IMR-90 (cell line): ENCODE measurements at regions not wholly inside any gene's neighbourhood (a gene's known extent, or its start where the extent isn't known, plus 50 kb on each side); places are given as distances from the start of the nearest gene placed in this dataset.

Source experiments
- ATAC-seq: fragments of 200-7000 bp; cut with Tn5 transposase; 2 replicates; pipeline ENCODE4 v1.9.1; 2020; ENCODE audit warnings: low read depth, mild to moderate bottlenecking, moderate library complexity
- BruUV-seq: library from RNA; stranded (reverse); fragments of 400-500 nt; replicated peaks from 2 replicates; lab custom pipeline; 2021; lab: Mats Ljungman, UMichigan
- CTCF ChIA-PET: fragments of 300-600 bp; formaldehyde crosslinking; extraction: SDS; loops from one replicate; lab custom pipeline; 2021; ENCODE audit warnings: antibody characterized with exemption; lab: Yijun Ruan, JAX
- POLR2A ChIA-PET: fragments of 300-600 bp; sonication (Branson Sonifier 250); formaldehyde crosslinking; loops from one replicate; lab custom pipeline; 2022; ENCODE audit warnings: antibody characterized with exemption; ENCODE audit not compliant: unreplicated experiment; lab: Charles Lee
- DNase-seq: peaks from one replicate; pipeline ENCODE4 v3.0.0; 2013
- H2AFZ ChIP-seq: replicated peaks from 2 replicates; pipeline ENCODE3; 2013; ENCODE audit warnings: low read length, mild to moderate bottlenecking; ENCODE audit not compliant: poor library complexity
- H2AK5ac ChIP-seq: 2 replicates; pipeline ENCODE4 v1.6.1; 2013; ENCODE audit warnings: low read depth, low read length, inconsistent platforms
- H2AK9ac ChIP-seq: replicated peaks from 2 replicates; pipeline ENCODE3; 2013; ENCODE audit warnings: mild to moderate bottlenecking, low read depth, low read length, moderate library complexity; ENCODE audit not compliant: poor library complexity
- H2BK120ac ChIP-seq: 2 replicates; pipeline ENCODE4 v1.6.1; 2013; ENCODE audit warnings: low read depth, low read length, inconsistent platforms
- H2BK15ac ChIP-seq: 3 replicates; pipeline ENCODE4 v1.6.1; 2013; ENCODE audit warnings: low read depth, low read length, inconsistent platforms
- H2BK20ac ChIP-seq: 2 replicates; pipeline ENCODE4 v1.6.1; 2013; ENCODE audit warnings: low read depth, mild to moderate bottlenecking, inconsistent platforms, low read length, moderate library complexity
- H2BK5ac ChIP-seq: 2 replicates; pipeline ENCODE4 v1.6.1; 2013; ENCODE audit warnings: mild to moderate bottlenecking, low read depth, low read length, inconsistent platforms; ENCODE audit not compliant: poor library complexity, severe bottlenecking
- H3K14ac ChIP-seq: replicated peaks from 2 replicates; pipeline ENCODE4 v1.6.1; 2013; ENCODE audit warnings: low read depth, low read length, inconsistent platforms
- H3K18ac ChIP-seq: 2 replicates; pipeline ENCODE4 v1.6.1; 2013; ENCODE audit warnings: low read depth, low read length, control low read depth
- H3K23ac ChIP-seq: 2 replicates; pipeline ENCODE4 v1.6.1; 2013; ENCODE audit warnings: low read depth, low read length, inconsistent platforms
- H3K27ac ChIP-seq: 2 replicates; pipeline ENCODE4 v1.5.1; 2013; ENCODE audit warnings: mild to moderate bottlenecking, control low read depth, low read length; ENCODE audit not compliant: insufficient read depth
- H3K27me3 ChIP-seq: 2 replicates; pipeline ENCODE4 v1.6.1; 2013; ENCODE audit warnings: low read length; ENCODE audit not compliant: control insufficient read depth, insufficient read depth
- H3K36me3 ChIP-seq: 2 replicates; pipeline ENCODE4 v1.6.1; 2013; ENCODE audit warnings: low read length, mixed read lengths; ENCODE audit not compliant: control insufficient read depth, insufficient read depth
- H3K4ac ChIP-seq: 2 replicates; pipeline ENCODE4 v1.6.1; 2013; ENCODE audit warnings: low read depth, low read length, inconsistent platforms
- H3K4me1 ChIP-seq: 2 replicates; pipeline ENCODE4 v1.6.1; 2013; ENCODE audit warnings: low read length, mixed read lengths; ENCODE audit not compliant: control insufficient read depth, insufficient read depth
- H3K4me2 ChIP-seq: 2 replicates; pipeline ENCODE4 v1.6.1; 2013; ENCODE audit warnings: low read depth, mild to moderate bottlenecking, control low read depth, low read length, moderate library complexity
- H3K4me3 ChIP-seq: 2 replicates; pipeline ENCODE4 v1.5.1; 2013; ENCODE audit warnings: low read depth, mild to moderate bottlenecking, control low read depth, low read length, moderate library complexity; ENCODE audit not compliant: insufficient read depth
- H3K56ac ChIP-seq: 2 replicates; pipeline ENCODE4 v1.6.1; 2013; ENCODE audit warnings: low read length, inconsistent platforms; ENCODE audit not compliant: insufficient read depth; ENCODE audit errors: extremely low read depth
- H3K79me1 ChIP-seq, 2 experiments: 2 replicates each; pipeline ENCODE4 v1.6.1; 2013; ENCODE audit warnings: low read length in 2 of 2, inconsistent platforms in 1 of 2, low read depth in 1 of 2
- H3K9ac ChIP-seq: 2 replicates; pipeline ENCODE4 v1.6.1; 2013; ENCODE audit warnings: low read depth, low read length, control low read depth
- H3K9me1 ChIP-seq: 2 replicates; pipeline ENCODE4 v1.6.1; 2013; ENCODE audit warnings: low read length, inconsistent platforms; ENCODE audit not compliant: insufficient read depth
- H3K9me3 ChIP-seq: 2 replicates; pipeline ENCODE4 v1.6.1; 2013; ENCODE audit warnings: low read length; ENCODE audit not compliant: control insufficient read depth, insufficient read depth
- H4K20me1 ChIP-seq: 2 replicates; pipeline ENCODE4 v1.6.1; 2013; ENCODE audit warnings: low read length, inconsistent platforms; ENCODE audit not compliant: insufficient read depth
- H4K5ac ChIP-seq: 2 replicates; pipeline ENCODE4 v1.6.1; 2013; ENCODE audit warnings: mild to moderate bottlenecking, low read depth, low read length, control low read depth
- H4K8ac ChIP-seq, 2 experiments: 2 replicates each; pipeline ENCODE4 v1.6.1; 2013; ENCODE audit warnings: low read depth in 2 of 2, low read length in 2 of 2, control low read depth in 1 of 2, inconsistent platforms in 1 of 2
- H4K91ac ChIP-seq: 2 replicates; pipeline ENCODE4 v1.6.1; 2013; ENCODE audit warnings: low read depth, low read length, inconsistent platforms; ENCODE audit not compliant: insufficient read depth
- BHLHE40 ChIP-seq: fragments of 150-350 bp; IDR thresholded peaks from 2 replicates; pipeline ENCODE4 v1.6.1; 2016; ENCODE audit warnings: mild to moderate bottlenecking, low read depth, low read length
- CEBPB ChIP-seq: IDR thresholded peaks from 2 replicates; pipeline ENCODE4 v1.6.1; 2012; ENCODE audit warnings: low read depth, low read length, improper control_type of control experiment
- CHD1 ChIP-seq: IDR thresholded peaks from 2 replicates; pipeline ENCODE4 v1.6.1; 2012; ENCODE audit warnings: low read depth, low read length, improper control_type of control experiment
- FOS ChIP-seq: fragments of 150-350 bp; IDR thresholded peaks from 2 replicates; pipeline ENCODE4 v1.6.1; 2016; ENCODE audit warnings: low read depth, low read length
- MAFK ChIP-seq: IDR thresholded peaks from 2 replicates; pipeline ENCODE4 v1.6.1; 2012; ENCODE audit warnings: low read depth, low read length, improper control_type of control experiment
- MAZ ChIP-seq: IDR thresholded peaks from 2 replicates; pipeline ENCODE4 v1.6.1; 2012; ENCODE audit warnings: low read depth, mild to moderate bottlenecking, low read length, improper control_type of control experiment, moderate library complexity, borderline replicate concordance
- MXI1 ChIP-seq: IDR thresholded peaks from 2 replicates; pipeline ENCODE4 v1.6.1; 2012; ENCODE audit warnings: low read depth, mild to moderate bottlenecking, low read length, moderate library complexity, borderline replicate concordance
- NFE2L2 ChIP-seq: fragments of 150-350 bp; IDR thresholded peaks from 2 replicates; pipeline ENCODE4 v1.6.1; 2016; ENCODE audit warnings: low read depth, mild to moderate bottlenecking, low read length
- POLR2A ChIP-seq: IDR thresholded peaks from 2 replicates; pipeline ENCODE4 v1.6.1; 2012; ENCODE audit warnings: mild to moderate bottlenecking, low read depth, low read length
- RAD21 ChIP-seq: IDR thresholded peaks from 2 replicates; pipeline ENCODE4 v1.6.1; 2012; ENCODE audit warnings: low read length, improper control_type of control experiment
- RFX5 ChIP-seq: IDR thresholded peaks from 2 replicates; pipeline ENCODE4 v1.8.0; 2012; ENCODE audit warnings: low read depth, mild to moderate bottlenecking, low read length, moderate library complexity
- SMC3 ChIP-seq: fragments of 150-350 bp; IDR thresholded peaks from 2 replicates; pipeline ENCODE4 v1.6.1; 2016; ENCODE audit warnings: low read depth, mild to moderate bottlenecking, antibody characterized with exemption, low read length, moderate library complexity
- WGBS, 2 experiments: methylation state at CpG; one replicate each; pipeline versions ENCODE4 v1.1.5 to v1.1.7; 2013; ENCODE audit warnings: missing lambda C conversion rate in 2 of 2; ENCODE audit not compliant: insufficient read length in 1 of 2; ENCODE audit errors: extremely low coverage in 2 of 2; 5-methylcytosine and 5-hydroxymethylcytosine counted together
- dilution Hi-C: fragments of 300-500 bp; cut with HindIII; formaldehyde crosslinking; loops from one replicate; pipeline ENCODE4 v1.14.3; 2018; ENCODE audit warnings: low sequenced_read_pairs; ENCODE audit not compliant: unreplicated experiment
- in situ Hi-C: fragments of 300-500 bp; cut with MboI; formaldehyde crosslinking; loops from 3 replicates; pipeline ENCODE4 v1.14.3; 2019; ENCODE audit warnings: low sequenced_read_pairs, inconsistent platforms, mixed read lengths
- intact Hi-C: fragments of 100-400 bp; cut with micrococcal nuclease; formaldehyde crosslinking; loops from 2 replicates; pipeline ENCODE4 v1.10.0; 2022
- TF ChIP-seq, protein P1 (sequence below): conservative IDR thresholded peaks from 2 replicates; pipeline ENCODE4 v1.5.1; 2012; ENCODE audit warnings: mild to moderate bottlenecking, low read depth, low read length, improper control_type of control experiment
- TF ChIP-seq, protein P2 (sequence below): fragments of 150-350 bp; IDR thresholded peaks from 2 replicates; pipeline ENCODE4 v1.6.1; 2016; ENCODE audit warnings: low read depth, mild to moderate bottlenecking, low read length, moderate library complexity, borderline replicate concordance
- TF ChIP-seq, protein P3 (sequence below): fragments of 150-350 bp; IDR thresholded peaks from 2 replicates; pipeline ENCODE4 v1.6.1; 2017; ENCODE audit warnings: mild to moderate bottlenecking, antibody characterized with exemption, low read length, low read depth

DNA sequence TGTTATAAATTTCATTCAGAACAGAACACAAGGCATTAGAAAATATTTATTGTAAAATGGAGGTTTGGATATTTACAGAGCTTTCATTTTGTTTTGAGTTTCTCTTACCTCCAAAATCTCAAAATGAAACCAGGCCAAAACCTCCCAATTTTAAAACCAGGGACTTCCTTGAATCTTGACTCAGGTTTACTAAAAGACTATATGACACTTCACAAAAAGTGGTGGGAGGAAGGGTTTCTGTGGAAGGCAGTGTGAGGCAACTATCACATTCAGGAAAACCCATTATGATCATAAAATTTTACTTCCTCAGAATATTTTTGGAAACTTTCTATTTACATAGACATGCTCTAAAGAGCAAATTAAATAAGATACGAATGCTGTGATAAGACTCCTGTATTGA is 205.8 kb upstream of the EOMES start:
- H2AK5ac ChIP-seq: no peak overlapping the region
- H3K23ac ChIP-seq: no peak overlapping the region
- no peak overlapping the region for H3K4ac ChIP-seq
- H4K20me1 ChIP-seq: no peaks in the 10 kb centered on the region
- BruUV-seq: no TSS peak
- H3K79me1 ChIP-seq: no peaks in the 10 kb centered on the region
- DNase-seq: no peak
- no peaks in the 10 kb centered on the region for H3K9me3 ChIP-seq
- no peaks in the 10 kb centered on the region for H3K36me3 ChIP-seq
- H3K9me1 ChIP-seq: no peaks in the 10 kb centered on the region
- dilution Hi-C loops: no loop called here
- H3K56ac ChIP-seq: no peak overlapping the region
- no peak overlapping the region for H3K14ac ChIP-seq
- H2BK120ac ChIP-seq: no peak overlapping the region
- no peak overlapping the region for H4K91ac ChIP-seq
- ChIA-PET POLR2A (no interaction called here), CTCF (no interaction called here)
- H2AK9ac ChIP-seq: no peak overlapping the region
- no peak for ATAC-seq
- H2BK20ac ChIP-seq: no peak overlapping the region
- no peak overlapping the region for H3K27ac ChIP-seq
- H3K27me3 ChIP-seq: no peaks in the 10 kb centered on the region
- no peaks in the 10 kb centered on the region for H3K4me1 ChIP-seq
- no peak overlapping the region for H3K18ac ChIP-seq
- no peak overlapping the region for H3K9ac ChIP-seq
- no CpG with 5 or more reads among the region's 1 CpG for whole genome bisulfite sequencing, 2 experiments
- intact Hi-C loops: no loop called here
- H4K5ac ChIP-seq: no peak overlapping the region
- no peak overlapping the region for H2BK5ac ChIP-seq
- H2BK15ac ChIP-seq: no peak overlapping the region
- no peak overlapping the region for H4K8ac ChIP-seq
- TF ChIP-seq, protein P1, sequence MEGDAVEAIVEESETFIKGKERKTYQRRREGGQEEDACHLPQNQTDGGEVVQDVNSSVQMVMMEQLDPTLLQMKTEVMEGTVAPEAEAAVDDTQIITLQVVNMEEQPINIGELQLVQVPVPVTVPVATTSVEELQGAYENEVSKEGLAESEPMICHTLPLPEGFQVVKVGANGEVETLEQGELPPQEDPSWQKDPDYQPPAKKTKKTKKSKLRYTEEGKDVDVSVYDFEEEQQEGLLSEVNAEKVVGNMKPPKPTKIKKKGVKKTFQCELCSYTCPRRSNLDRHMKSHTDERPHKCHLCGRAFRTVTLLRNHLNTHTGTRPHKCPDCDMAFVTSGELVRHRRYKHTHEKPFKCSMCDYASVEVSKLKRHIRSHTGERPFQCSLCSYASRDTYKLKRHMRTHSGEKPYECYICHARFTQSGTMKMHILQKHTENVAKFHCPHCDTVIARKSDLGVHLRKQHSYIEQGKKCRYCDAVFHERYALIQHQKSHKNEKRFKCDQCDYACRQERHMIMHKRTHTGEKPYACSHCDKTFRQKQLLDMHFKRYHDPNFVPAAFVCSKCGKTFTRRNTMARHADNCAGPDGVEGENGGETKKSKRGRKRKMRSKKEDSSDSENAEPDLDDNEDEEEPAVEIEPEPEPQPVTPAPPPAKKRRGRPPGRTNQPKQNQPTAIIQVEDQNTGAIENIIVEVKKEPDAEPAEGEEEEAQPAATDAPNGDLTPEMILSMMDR: no peak
- no peak for TF ChIP-seq POLR2A
- TF ChIP-seq BHLHE40: no peak
- no peak for TF ChIP-seq MXI1
- no peak for TF ChIP-seq MAZ
- TF ChIP-seq FOS: no peak
- no peak for TF ChIP-seq CEBPB
- TF ChIP-seq, protein P2, sequence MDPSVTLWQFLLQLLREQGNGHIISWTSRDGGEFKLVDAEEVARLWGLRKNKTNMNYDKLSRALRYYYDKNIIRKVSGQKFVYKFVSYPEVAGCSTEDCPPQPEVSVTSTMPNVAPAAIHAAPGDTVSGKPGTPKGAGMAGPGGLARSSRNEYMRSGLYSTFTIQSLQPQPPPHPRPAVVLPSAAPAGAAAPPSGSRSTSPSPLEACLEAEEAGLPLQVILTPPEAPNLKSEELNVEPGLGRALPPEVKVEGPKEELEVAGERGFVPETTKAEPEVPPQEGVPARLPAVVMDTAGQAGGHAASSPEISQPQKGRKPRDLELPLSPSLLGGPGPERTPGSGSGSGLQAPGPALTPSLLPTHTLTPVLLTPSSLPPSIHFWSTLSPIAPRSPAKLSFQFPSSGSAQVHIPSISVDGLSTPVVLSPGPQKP: no peak
- no peak for TF ChIP-seq RFX5
- no peak for TF ChIP-seq NFE2L2
- TF ChIP-seq SMC3: no peak
- no peak for TF ChIP-seq MAFK
- no peak for TF ChIP-seq RAD21
- TF ChIP-seq, protein P3, sequence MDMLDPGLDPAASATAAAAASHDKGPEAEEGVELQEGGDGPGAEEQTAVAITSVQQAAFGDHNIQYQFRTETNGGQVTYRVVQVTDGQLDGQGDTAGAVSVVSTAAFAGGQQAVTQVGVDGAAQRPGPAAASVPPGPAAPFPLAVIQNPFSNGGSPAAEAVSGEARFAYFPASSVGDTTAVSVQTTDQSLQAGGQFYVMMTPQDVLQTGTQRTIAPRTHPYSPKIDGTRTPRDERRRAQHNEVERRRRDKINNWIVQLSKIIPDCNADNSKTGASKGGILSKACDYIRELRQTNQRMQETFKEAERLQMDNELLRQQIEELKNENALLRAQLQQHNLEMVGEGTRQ: no peak
- no peak for TF ChIP-seq CHD1
- no peak overlapping the region for H3K4me3 ChIP-seq
- no peak overlapping the region for H3K4me2 ChIP-seq
- H2AFZ ChIP-seq: no peak overlapping the region
- in situ Hi-C loops: no loop called here
